Brain microvascular endothelial cell (primary cell): ENCODE measurements at regions not wholly inside any gene's neighbourhood (a gene's known extent, or its start where the extent isn't known, plus 50 kb on each side); places are given as distances from the start of the nearest gene placed in this dataset.

Experiments used
- DNase-seq: peaks from one replicate; pipeline ENCODE4 v3.0.0-alpha.2; 2020
- H3K27ac ChIP-seq: fragments of 250-450 bp; sonication (Bioruptor Pico); 2 replicates; pipeline ENCODE4 v1.5.1; 2020; ENCODE audit warnings: mild to moderate bottlenecking, moderate library complexity
- H3K27me3 ChIP-seq: fragments of 250-450 bp; sonication (Bioruptor Pico); replicated peaks from 2 replicates; pipeline ENCODE4 v1.5.1; 2020; ENCODE audit warnings: mild to moderate bottlenecking
- H3K36me3 ChIP-seq: fragments of 250-450 bp; sonication (Bioruptor Pico); replicated peaks from 2 replicates; pipeline ENCODE4 v1.5.1; 2020; ENCODE audit warnings: mild to moderate bottlenecking
- H3K4me3 ChIP-seq: 2 replicates; pipeline ENCODE4 v1.5.1; 2011; ENCODE audit warnings: low read depth, mild to moderate bottlenecking, control low read depth, low read length, moderate library complexity
- CTCF ChIP-seq: IDR thresholded peaks from 2 replicates; pipeline ENCODE4 v1.5.1; 2011; ENCODE audit warnings: low read depth, mild to moderate bottlenecking, moderate library complexity, low read length, control low read depth, inconsistent platforms; ENCODE audit errors: missing control alignments
- in situ Hi-C: cut with HindIII; loops from 2 replicates; pipeline ENCODE4 v1.10.0; 2017; ENCODE audit warnings: low sequenced_read_pairs, low pct_ligation_motif_present

GRCh38 chr3:102169915-102170479 is 264.8 kb upstream of the ZPLD1 start:
- H3K4me3 ChIP-seq = no peak overlapping the region
- TF ChIP-seq CTCF = no peak
- no peak overlapping the region for H3K27ac ChIP-seq
- no peaks in the 10 kb centered on the region for H3K27me3 ChIP-seq
- no peaks in the 10 kb centered on the region for H3K36me3 ChIP-seq
- no peak for DNase-seq
- in situ Hi-C loops = no loop called here

GRCh38 chr3:102170545-102170944 is 264.3 kb upstream of the ZPLD1 start:
- TF ChIP-seq CTCF = no peak
- in situ Hi-C loops = no loop called here
- no peak for DNase-seq
- H3K36me3 ChIP-seq = no peaks in the 10 kb centered on the region
- no peak overlapping the region for H3K4me3 ChIP-seq
- no peak overlapping the region for H3K27ac ChIP-seq
- no peaks in the 10 kb centered on the region for H3K27me3 ChIP-seq

- peak; percentile 85 for DNase-seq
- in situ Hi-C loops = no loop called here
- no peaks in the 10 kb centered on the region for H3K27me3 ChIP-seq
- peak overlapping the region; percentile 95 for H3K27ac ChIP-seq
- no peak for TF ChIP-seq CTCF
- no peaks in the 10 kb centered on the region for H3K36me3 ChIP-seq
- H3K4me3 ChIP-seq = no peak overlapping the region
These were observed 260.5 kb upstream of the ZPLD1 start for GRCh38 chr3:102174312-102174712.

- Histone ChIP-seq H3K4me3 (no peak overlapping the region), H3K36me3 (no peaks in the 10 kb centered on the region), H3K27ac (peak overlapping the region; percentile 95), H3K27me3 (no peaks in the 10 kb centered on the region)
- no peak for DNase-seq
- TF ChIP-seq CTCF = no peak
- in situ Hi-C loops = no loop called here
These were observed 259.9 kb upstream of the ZPLD1 start for GRCh38 chr3:102174832-102175374.

- Histone ChIP-seq H3K4me3 (no peak overlapping the region), H3K36me3 (no peaks in the 10 kb centered on the region), H3K27ac (no peak overlapping the region), H3K27me3 (no peaks in the 10 kb centered on the region)
- TF ChIP-seq CTCF = no peak
- DNase-seq = no peak
- in situ Hi-C loops = no loop called here
These were observed 258.3 kb upstream of the ZPLD1 start for GRCh38 chr3:102176333-102177050.
